Activated naive CD4-positive, alpha-beta T cell treated with Interleukin-2 at 50 U/mL for 16 hours (primary cell): ENCODE measurements at regions not wholly inside any gene's neighbourhood (a gene's known extent, or its start where the extent isn't known, plus 50 kb on each side); places are given as distances from the start of the nearest gene placed in this dataset.

Source experiments
- DNase-seq: peaks from one replicate; pipeline ENCODE4 v3.0.0-alpha.2; 2020

GRCh38 chr5:118778941-118779340 is 209.4 kb downstream of the DTWD2 start:
- no peak for DNase-seq

GRCh38 chr5:118777189-118777736 is 211.1 kb downstream of the DTWD2 start:
- no peak for DNase-seq

- no peak for DNase-seq
Measured at GRCh38 chr5:118776755-118777154, 211.6 kb downstream of the DTWD2 start.

- no peak for DNase-seq
Measured at GRCh38 chr5:118775790-118776499, 212.4 kb downstream of the DTWD2 start.

- DNase-seq = no peak
Measured at GRCh38 chr5:118768607-118769175, 219.7 kb downstream of the DTWD2 start.

- no peak for DNase-seq
Measured at GRCh38 chr5:118762291-118762690, 226.1 kb downstream of the DTWD2 start.

- DNase-seq = no peak
Measured at GRCh38 chr5:118761814-118762213, 226.5 kb downstream of the DTWD2 start.

GRCh38 chr5:118752969-118753368 is 235.4 kb downstream of the DTWD2 start:
- no peak for DNase-seq

GRCh38 chr5:118736396-118736795 is 252.0 kb downstream of the DTWD2 start:
- DNase-seq = no peak

- no peak for DNase-seq
Measured at GRCh38 chr5:118733394-118733793, 255.0 kb downstream of the DTWD2 start.

GRCh38 chr5:118728191-118728590 is 260.2 kb downstream of the DTWD2 start:
- DNase-seq = no peak

GRCh38 chr5:118726891-118727290 is 261.5 kb downstream of the DTWD2 start:
- no peak for DNase-seq

GRCh38 chr5:118723021-118723338 is 265.4 kb downstream of the DTWD2 start:
- DNase-seq = no peak

GRCh38 chr5:118722122-118723020 is 266.0 kb downstream of the DTWD2 start:
- DNase-seq = no peak

GRCh38 chr5:118711727-118712126 is 276.6 kb downstream of the DTWD2 start:
- no peak for DNase-seq

GRCh38 chr5:118705959-118706667 is 282.2 kb downstream of the DTWD2 start:
- no peak for DNase-seq

- no peak for DNase-seq
Measured at GRCh38 chr5:118703241-118703640, 285.1 kb downstream of the DTWD2 start.

- DNase-seq = no peak
Measured at GRCh38 chr5:118701791-118702190, 286.6 kb downstream of the DTWD2 start.

GRCh38 chr5:118700510-118700909 is 287.8 kb downstream of the DTWD2 start:
- no peak for DNase-seq

- no peak for DNase-seq
Measured at GRCh38 chr5:118698774-118699173, 289.6 kb downstream of the DTWD2 start.

- DNase-seq = no peak
Measured at GRCh38 chr5:118696076-118696475, 292.3 kb downstream of the DTWD2 start.

GRCh38 chr5:118692811-118693342 is 295.5 kb downstream of the DTWD2 start:
- no peak for DNase-seq
